ENCODE measurements at regions not wholly inside any gene's neighbourhood (a gene's known extent, or its start where the extent isn't known, plus 50 kb on each side); places are given as distances from the start of the nearest gene placed in this dataset.

- no peak for TF ChIP-seq POLR2A (IDR thresholded peaks at IDR 0.05)
- no peak for TF ChIP-seq CTCF (IDR thresholded peaks at IDR 0.05)
These were observed 386.8 kb downstream of the LMO4 start for GRCh38 chr1:87715471-87715870.
